Natural killer cell treated with Interleukin-12 subunit alpha and Interleukin-12 subunit beta and Interleukin-15 and Interleukin-18, amount 100 ng/mL, for 72 hours (primary cell): ENCODE measurements at regions not wholly inside any gene's neighbourhood (a gene's known extent, or its start where the extent isn't known, plus 50 kb on each side); places are given as distances from the start of the nearest gene placed in this dataset.

ENCODE experiments used
- ATAC-seq, 2 donors: fragments of 150-1000 bp; cut with Tn5 transposase in 1 of 2; sonication (Bioruptor Pico), chemical (Tn5 transposase) in 1 of 2; 2 replicates each; pipeline ENCODE4 v1.10.0; 2021
- DNase-seq: peaks from one replicate; pipeline ENCODE4 v3.0.0; 2022; ENCODE audit warnings: low spot score
- H3K27ac Mint-ChIP-seq, 2 donors: 1 replicate in 1 of 2; 2 replicates in 1 of 2; pipeline ENCODE4 v1.8.0; 2022; ENCODE audit warnings: mixed read lengths in 2 of 2, mild to moderate bottlenecking in 1 of 2, moderate library complexity in 1 of 2
- H3K27me3 Mint-ChIP-seq, 2 donors: 1 replicate in 1 of 2; 2 replicates in 1 of 2; pipeline ENCODE4 v1.8.0; 2022; ENCODE audit warnings: mixed read lengths in 2 of 2
- H3K36me3 Mint-ChIP-seq: one replicate; pipeline ENCODE4 v1.8.0; 2022; ENCODE audit warnings: mixed read lengths
- H3K4me1 Mint-ChIP-seq, 2 donors: 1 replicate in 1 of 2; 2 replicates in 1 of 2; pipeline ENCODE4 v1.8.0; 2022; ENCODE audit warnings: low read depth in 2 of 2, mixed read lengths in 2 of 2, mild to moderate bottlenecking in 1 of 2
- H3K4me3 Mint-ChIP-seq: one replicate; pipeline ENCODE4 v1.8.0; 2022; ENCODE audit warnings: mixed read lengths
- H3K9me3 Mint-ChIP-seq: 2 replicates; pipeline ENCODE4 v1.8.0; 2022; ENCODE audit warnings: mixed read lengths

DNA sequence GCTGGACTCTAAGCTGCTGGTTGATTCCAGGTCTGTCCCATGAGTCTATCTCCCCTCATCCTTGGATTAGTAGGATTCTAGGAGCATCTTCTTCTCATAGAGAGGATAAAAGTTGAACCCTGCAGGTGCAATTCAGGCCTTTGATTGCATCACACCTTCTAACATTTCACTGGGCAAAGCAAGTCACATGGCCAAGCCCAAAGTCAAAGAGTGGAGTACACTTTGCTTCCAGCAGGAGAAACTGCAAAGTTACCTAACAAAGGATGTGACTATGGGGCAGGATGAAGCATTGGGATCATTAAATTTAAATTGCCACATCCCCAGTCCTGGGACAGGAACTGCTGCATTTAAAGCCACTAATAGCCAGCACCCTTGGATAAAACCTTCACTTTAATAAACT, 51.0 kb upstream of the EGFLAM start:
- no peak overlapping the region for H3K4me3 Mint-ChIP-seq
- ATAC-seq (no peak), DNase-seq (no peak)
- H3K27ac Mint-ChIP-seq = no peak overlapping the region
- H3K27me3 Mint-ChIP-seq = peaks cover 13 to 32% of the 10 kb centered on the region in 2 donors
- H3K4me1 Mint-ChIP-seq = no peaks in the 10 kb centered on the region
- peaks cover 2% of the 10 kb centered on the region for H3K9me3 Mint-ChIP-seq
- H3K36me3 Mint-ChIP-seq = no peaks in the 10 kb centered on the region

DNA sequence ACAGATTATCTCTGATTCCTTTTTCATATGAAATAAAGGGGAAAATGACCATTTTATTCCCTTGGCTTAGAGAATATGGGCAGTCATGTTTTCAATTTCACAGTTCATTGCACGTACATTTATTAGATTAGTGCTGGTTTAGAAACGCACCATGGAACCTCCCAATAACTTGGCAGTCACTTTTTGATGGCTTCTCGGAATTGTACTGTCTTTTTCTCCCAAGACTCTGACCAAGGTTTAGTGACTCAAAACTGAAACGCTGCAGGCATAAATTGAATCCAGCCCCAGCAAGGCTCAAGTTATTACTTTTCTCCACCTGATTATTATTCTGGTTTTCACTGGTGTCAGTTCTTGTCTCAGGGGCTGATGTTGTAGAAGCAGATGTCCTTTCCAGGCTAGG, 55.6 kb upstream of the EGFLAM start:
- Mint-ChIP-seq H3K27ac (no peak overlapping the region), H3K4me1 (no peaks in the 10 kb centered on the region), H3K36me3 (no peaks in the 10 kb centered on the region), H3K27me3 (peaks cover 12 to 21% of the 10 kb centered on the region in 2 donors), H3K4me3 (no peak overlapping the region), H3K9me3 (no peaks in the 10 kb centered on the region)
- no peak for ATAC-seq
- DNase-seq = no peak

DNA sequence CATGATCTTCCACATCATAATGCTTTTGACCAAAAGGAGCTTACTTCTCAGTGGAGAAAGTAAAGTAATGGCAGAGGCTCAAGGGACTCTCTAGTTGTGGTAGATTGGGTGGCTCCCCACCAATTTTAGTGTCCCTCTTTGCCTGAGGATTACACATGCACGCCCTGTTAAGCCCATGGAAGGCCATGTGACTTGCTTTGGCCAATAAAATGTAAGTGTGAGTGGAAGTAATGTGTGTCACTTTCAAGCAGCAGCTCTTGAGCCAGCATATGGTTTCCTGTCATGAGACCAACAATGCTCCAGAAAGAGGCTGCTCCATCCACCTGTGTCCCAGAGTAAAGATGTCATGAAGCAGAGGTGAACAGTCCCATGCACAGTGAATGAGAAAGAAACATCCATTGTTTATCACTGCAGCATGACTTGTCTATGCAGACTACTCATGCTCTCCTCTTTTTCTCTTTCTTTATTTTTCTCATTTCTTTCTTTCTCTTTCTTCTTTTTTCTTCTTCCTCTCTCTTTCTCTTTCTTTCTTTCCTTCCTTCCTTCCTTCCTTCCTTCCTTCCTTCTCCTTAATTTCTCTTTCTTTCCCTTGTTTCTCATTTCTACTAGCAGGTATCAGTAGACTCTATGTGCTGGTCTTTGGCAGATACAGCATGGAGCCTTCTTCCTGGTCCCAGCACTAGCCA, 57.3 kb upstream of the EGFLAM start:
- H3K27me3 Mint-ChIP-seq = peaks cover 7 to 17% of the 10 kb centered on the region in 2 donors
- H3K9me3 Mint-ChIP-seq = no peaks in the 10 kb centered on the region
- DNase-seq = no peak
- no peak for ATAC-seq
- H3K36me3 Mint-ChIP-seq = no peaks in the 10 kb centered on the region
- no peaks in the 10 kb centered on the region for H3K4me1 Mint-ChIP-seq
- H3K27ac Mint-ChIP-seq = no peak overlapping the region
- H3K4me3 Mint-ChIP-seq = no peak overlapping the region

DNA sequence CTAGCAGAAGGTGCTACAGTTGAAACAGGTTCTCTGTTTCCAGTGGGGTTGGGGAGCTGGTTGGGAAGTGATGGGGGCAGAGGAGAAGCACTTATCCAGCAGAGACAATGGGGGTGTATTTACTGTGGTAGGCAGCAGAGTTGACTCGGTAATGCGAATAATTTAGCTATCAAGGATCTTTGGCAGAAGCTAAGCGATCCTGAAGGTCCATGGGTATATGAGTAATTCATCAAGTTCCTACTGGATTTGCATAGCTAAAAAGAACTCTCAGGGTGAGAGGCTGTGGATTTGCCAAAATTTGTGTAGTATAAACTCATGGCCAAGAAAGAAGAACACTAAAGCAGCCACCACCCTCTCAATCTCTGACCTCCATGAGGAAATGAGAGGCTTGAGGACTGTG, 61.2 kb upstream of the EGFLAM start:
- H3K4me1 Mint-ChIP-seq = peaks cover 0 to 3% of the 10 kb centered on the region in 2 donors
- H3K36me3 Mint-ChIP-seq = no peaks in the 10 kb centered on the region
- H3K9me3 Mint-ChIP-seq = no peaks in the 10 kb centered on the region
- ATAC-seq = no peak
- H3K4me3 Mint-ChIP-seq = no peak overlapping the region
- H3K27ac Mint-ChIP-seq = no peak overlapping the region
- peaks cover 24 to 39% of the 10 kb centered on the region in 2 donors for H3K27me3 Mint-ChIP-seq
- no peak for DNase-seq

DNA sequence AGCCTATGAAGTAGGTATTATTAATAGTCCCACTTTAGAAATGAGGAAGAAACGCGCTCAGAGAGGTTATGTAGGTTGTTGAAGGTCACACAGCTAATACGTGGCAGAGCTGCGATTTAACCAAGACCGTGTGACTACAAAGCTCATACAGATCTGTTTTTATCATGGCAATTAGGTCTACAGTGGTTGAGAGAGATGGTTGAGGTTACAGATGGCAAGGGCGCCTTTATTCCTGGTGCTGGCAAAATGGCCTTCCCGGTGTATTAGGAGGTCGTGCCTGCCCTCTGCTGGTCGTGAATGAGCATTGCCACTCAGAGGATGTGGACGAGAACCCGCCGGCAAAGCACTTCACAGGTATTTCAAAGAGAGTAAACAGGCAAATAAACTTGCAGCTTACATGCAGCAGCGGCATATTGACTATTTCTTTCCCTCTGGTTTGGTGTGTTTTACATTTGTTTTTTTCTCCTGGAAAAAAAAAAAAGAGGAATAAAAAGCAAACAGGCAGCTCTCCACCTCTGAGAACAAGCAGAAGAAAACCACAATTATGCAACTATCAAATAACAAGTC, 65.3 kb upstream of the EGFLAM start:
- Mint-ChIP-seq H3K9me3 (no peaks in the 10 kb centered on the region), H3K27ac (no peak overlapping the region), H3K27me3 (peaks cover 21 to 34% of the 10 kb centered on the region in 2 donors), H3K4me3 (no peak overlapping the region), H3K4me1 (peaks cover 0 to 3% of the 10 kb centered on the region in 2 donors), H3K36me3 (no peaks in the 10 kb centered on the region)
- DNase-seq (peak; percentile 80), ATAC-seq (peak; percentile 57 to 65)

DNA sequence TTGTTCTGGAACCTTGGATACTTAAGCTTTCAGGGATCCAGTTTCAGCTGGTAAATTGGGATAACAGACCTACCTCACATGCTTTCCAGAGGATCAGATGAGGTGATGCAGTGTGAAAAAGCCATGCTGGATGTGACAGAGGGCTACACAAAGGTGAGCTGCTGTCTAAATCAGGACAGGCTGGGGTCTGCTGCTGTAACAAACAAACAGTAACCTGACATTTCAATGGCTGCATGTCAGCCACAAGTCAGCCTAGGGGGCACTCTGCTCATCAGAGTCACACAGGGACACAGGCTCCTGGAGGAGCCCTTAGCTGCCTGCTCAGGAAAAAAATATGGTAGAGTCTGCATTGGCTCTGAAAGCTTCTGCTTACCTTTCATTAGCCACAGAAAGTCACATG, 66.7 kb upstream of the EGFLAM start:
- Mint-ChIP-seq H3K9me3 (no peaks in the 10 kb centered on the region), H3K4me3 (no peak overlapping the region), H3K27me3 (peaks cover 21 to 41% of the 10 kb centered on the region in 2 donors), H3K27ac (no peak overlapping the region), H3K36me3 (no peaks in the 10 kb centered on the region), H3K4me1 (peaks cover 0 to 3% of the 10 kb centered on the region in 2 donors)
- DNase-seq (no peak), ATAC-seq (no peak)

DNA sequence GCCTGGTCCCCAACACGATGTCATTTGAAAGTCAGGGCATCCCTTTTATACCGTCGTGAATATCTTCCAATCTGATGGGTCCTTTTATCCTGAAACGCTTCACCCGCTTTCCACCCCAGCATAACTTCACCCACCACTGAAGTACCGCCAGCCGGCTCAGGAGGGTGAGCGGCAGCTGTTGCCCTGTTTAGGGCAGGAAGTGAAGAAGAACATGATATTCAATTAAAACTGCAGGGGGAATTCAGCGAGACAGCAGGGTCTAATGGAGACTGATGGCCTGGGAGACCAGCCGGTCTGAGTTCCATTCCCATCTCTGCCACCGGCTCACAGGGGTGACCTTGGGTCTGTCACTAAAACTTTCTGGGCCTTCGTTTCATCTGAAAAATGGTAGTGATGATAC, 68.2 kb upstream of the EGFLAM start:
- no peak for DNase-seq
- Mint-ChIP-seq H3K4me1 (peaks cover 0 to 3% of the 10 kb centered on the region in 2 donors), H3K4me3 (no peak overlapping the region), H3K27me3 (peaks cover 21 to 32% of the 10 kb centered on the region in 2 donors), H3K36me3 (no peaks in the 10 kb centered on the region), H3K9me3 (no peaks in the 10 kb centered on the region), H3K27ac (no peak overlapping the region)
- ATAC-seq = no peak

DNA sequence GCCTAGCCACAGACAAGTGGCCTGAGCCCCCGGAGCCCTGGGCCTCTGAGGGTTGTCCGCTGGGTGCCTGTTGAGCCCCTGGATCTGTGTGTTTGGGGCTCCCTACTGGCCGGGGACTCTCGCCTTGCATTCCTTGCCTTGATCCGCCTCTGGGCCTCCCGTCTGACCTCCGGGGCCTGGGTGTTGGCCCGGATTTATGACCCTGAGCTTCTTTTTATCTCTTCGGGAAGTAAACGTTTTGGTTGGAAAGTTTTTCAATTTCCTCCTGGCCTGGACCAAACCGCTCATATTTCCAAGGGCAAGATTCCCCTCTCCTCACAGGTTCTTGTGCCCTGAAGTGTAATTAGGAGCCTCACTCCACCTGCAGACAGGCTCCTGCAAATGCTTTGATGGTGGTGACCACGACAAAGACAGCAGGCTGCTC, 69.3 kb upstream of the EGFLAM start:
- Mint-ChIP-seq H3K27me3 (peaks cover 17 to 22% of the 10 kb centered on the region in 2 donors), H3K9me3 (no peaks in the 10 kb centered on the region), H3K36me3 (no peaks in the 10 kb centered on the region), H3K27ac (no peak overlapping the region), H3K4me3 (no peak overlapping the region), H3K4me1 (peaks cover 0 to 3% of the 10 kb centered on the region in 2 donors)
- DNase-seq = no peak
- ATAC-seq = peak; percentile 27 to 40

DNA sequence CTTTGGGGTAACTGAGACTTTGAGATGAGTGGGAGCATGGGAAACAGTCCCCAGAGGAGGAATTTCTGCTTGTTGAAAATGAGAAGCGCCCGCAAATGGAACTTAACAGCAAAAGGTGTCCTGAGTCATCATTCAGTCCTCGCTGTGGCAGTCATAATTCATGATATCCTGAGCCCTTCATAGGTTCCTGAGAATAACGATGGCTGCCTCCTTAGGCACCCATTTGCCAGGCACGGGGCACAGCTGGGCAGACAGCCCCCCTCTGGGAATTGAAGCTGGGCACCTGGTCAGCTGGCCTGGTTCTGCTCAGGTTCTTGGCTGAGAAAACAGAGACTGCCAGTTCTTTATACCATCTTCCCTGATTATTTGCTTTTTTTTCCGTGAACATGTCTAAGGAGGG, 69.8 kb upstream of the EGFLAM start:
- peaks cover 0 to 3% of the 10 kb centered on the region in 2 donors for H3K4me1 Mint-ChIP-seq
- H3K36me3 Mint-ChIP-seq = no peaks in the 10 kb centered on the region

DNA sequence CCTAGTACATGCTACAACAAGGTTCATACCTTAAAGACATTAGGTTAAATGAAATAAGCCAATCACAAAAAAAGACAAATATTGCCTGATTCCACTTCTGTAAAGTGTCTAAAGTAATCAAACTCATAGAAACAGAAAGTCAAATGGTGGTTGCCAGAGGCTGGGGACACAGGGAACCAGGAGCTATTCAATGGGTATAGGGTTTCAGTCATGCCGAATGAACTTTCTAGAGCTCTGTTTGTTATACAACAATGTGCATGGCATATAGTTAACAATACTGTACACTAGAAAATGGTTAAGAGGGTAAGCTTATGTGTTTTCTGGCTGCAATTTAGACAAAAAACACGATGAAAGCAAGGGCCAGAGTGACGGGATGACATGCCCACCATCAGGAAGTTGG, 70.8 kb upstream of the EGFLAM start:
- ATAC-seq = no peak
- Mint-ChIP-seq H3K4me1 (no peaks in the 10 kb centered on the region), H3K27ac (no peak overlapping the region), H3K4me3 (no peak overlapping the region), H3K27me3 (peaks cover 7 to 9% of the 10 kb centered on the region in 2 donors), H3K36me3 (no peaks in the 10 kb centered on the region), H3K9me3 (no peaks in the 10 kb centered on the region)
- no peak for DNase-seq

More for the DNA sequence above, 69.8 kb upstream of the EGFLAM start:
- peaks cover 12 to 18% of the 10 kb centered on the region in 2 donors for H3K27me3 Mint-ChIP-seq
- ATAC-seq = no peak
- H3K27ac Mint-ChIP-seq = no peak overlapping the region
- DNase-seq = no peak
- no peaks in the 10 kb centered on the region for H3K9me3 Mint-ChIP-seq
- no peak overlapping the region for H3K4me3 Mint-ChIP-seq

DNA sequence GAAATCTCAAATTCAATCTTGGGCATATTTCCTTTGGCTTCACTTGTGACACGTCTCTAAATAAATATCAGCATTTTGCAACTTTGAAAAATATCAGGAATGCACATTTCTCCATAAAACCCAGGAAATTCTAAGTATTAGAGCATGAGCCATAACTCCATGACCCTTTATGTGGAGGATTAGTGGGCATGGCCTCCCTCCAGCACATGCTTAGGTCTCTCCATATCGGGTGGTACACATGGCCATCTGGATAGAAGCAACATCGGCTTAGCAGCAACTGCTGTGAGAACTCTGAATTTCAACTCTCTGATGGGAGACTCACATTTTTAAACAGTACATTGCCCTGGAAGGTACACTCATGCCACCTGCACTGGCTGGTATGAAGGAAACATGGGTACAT, 73.7 kb upstream of the EGFLAM start:
- H3K27me3 Mint-ChIP-seq = peaks cover 10 to 15% of the 10 kb centered on the region in 2 donors
- no peak for DNase-seq
- no peak overlapping the region for H3K4me3 Mint-ChIP-seq
- peaks cover 3% of the 10 kb centered on the region for H3K9me3 Mint-ChIP-seq
- no peaks in the 10 kb centered on the region for H3K36me3 Mint-ChIP-seq
- no peak overlapping the region for H3K27ac Mint-ChIP-seq
- ATAC-seq = no peak
- no peaks in the 10 kb centered on the region for H3K4me1 Mint-ChIP-seq

DNA sequence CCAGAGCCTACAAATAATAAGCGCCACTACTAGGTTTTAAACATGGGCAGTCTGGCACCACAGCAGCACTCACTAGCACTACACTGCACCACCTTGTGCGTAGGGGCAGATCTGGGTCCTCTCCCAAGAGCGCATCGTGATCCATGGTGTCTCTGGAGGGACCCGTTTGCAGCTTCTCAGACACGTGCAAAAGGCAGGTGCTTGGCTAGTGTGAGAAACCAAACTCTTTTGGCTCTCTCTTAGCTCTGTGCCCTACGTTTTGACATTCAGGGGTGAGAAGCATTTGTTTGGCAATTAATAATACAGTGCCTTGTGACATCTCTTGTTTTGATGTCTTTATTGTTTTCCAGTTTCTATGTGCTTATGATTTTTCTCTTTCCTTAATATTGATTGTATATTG, 75.4 kb upstream of the EGFLAM start:
- DNase-seq (no peak), ATAC-seq (no peak)
- Mint-ChIP-seq H3K4me3 (no peak overlapping the region), H3K36me3 (no peaks in the 10 kb centered on the region), H3K27ac (no peak overlapping the region), H3K27me3 (peaks cover 10 to 17% of the 10 kb centered on the region in 2 donors), H3K9me3 (peaks cover 3% of the 10 kb centered on the region), H3K4me1 (no peaks in the 10 kb centered on the region)

DNA sequence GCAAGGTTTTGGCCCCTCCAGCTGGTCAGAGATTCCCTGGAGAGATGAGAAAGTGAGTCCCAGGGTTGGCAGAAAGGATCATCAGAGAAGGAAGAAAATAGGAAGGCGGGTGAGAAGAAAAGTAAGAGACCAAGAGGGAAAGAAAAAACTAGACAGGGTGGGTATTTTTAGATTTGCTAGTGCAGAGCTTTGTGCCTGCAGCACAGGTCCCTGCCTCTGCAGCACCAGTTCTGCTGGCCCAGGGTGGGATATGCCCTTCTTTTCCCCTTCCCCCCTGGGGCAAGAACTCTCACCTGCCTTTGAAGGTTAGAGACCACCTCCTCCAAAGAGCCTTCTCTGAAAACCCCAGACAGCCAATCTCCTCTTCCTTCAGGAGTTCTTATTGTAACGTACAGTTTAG, 90.3 kb upstream of the EGFLAM start:
- ATAC-seq = no peak
- H3K27ac Mint-ChIP-seq = no peak overlapping the region
- no peak for DNase-seq
- no peak overlapping the region for H3K4me3 Mint-ChIP-seq
- H3K27me3 Mint-ChIP-seq = peaks cover 0 to 4% of the 10 kb centered on the region in 2 donors
- H3K4me1 Mint-ChIP-seq = no peaks in the 10 kb centered on the region
- no peaks in the 10 kb centered on the region for H3K36me3 Mint-ChIP-seq
- H3K9me3 Mint-ChIP-seq = peaks cover 4% of the 10 kb centered on the region

DNA sequence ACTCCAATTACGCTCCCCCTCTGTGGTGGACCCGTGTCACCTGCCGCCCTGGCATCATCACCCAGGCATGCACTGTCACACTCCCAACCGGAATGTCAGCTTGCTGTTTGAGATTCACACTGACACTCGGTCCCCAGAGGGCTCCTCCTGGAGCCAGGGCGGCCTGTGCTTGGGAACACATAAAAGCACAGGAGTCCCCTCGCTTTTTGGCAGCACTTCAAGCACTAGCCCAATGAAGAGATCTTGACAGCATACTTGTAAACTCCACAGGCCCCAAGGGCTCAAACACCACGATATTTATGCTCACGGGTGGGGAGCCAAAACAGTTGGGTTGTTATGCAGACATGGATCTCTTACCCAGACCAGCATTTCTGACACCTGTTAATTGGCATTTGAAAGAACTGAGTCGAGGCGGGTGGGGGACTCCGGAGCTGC, 90.8 kb upstream of the EGFLAM start:
- no peak overlapping the region for H3K4me3 Mint-ChIP-seq
- peaks cover 4% of the 10 kb centered on the region for H3K9me3 Mint-ChIP-seq
- peaks cover 0 to 4% of the 10 kb centered on the region in 2 donors for H3K27me3 Mint-ChIP-seq
- H3K27ac Mint-ChIP-seq = no peak overlapping the region
- no peaks in the 10 kb centered on the region for H3K4me1 Mint-ChIP-seq
- DNase-seq (no peak), ATAC-seq (no peak)
- no peaks in the 10 kb centered on the region for H3K36me3 Mint-ChIP-seq
